AG04449 (cell line): ENCODE measurements at regions not wholly inside any gene's neighbourhood (a gene's known extent, or its start where the extent isn't known, plus 50 kb on each side); places are given as distances from the start of the nearest gene placed in this dataset.

Experiments
- CTCF ChIA-PET: fragments of 350-600 bp; formaldehyde crosslinking; extraction: SDS; loops from one replicate; lab custom pipeline; 2021; ENCODE audit warnings: antibody characterized with exemption; lab: Yijun Ruan, JAX
- POLR2A ChIA-PET: fragments of 400-600, 350-600 bp; formaldehyde crosslinking; extraction: SDS; loops from one replicate; lab custom pipeline; 2020; ENCODE audit warnings: antibody characterized with exemption, inconsistent platforms; lab: Yijun Ruan, JAX
- DNase-seq: peaks from one replicate; pipeline ENCODE4 v3.0.0-alpha.2; 2010; ENCODE audit warnings: low read depth, low spot score
- H3K4me3 ChIP-seq: 2 replicates; pipeline ENCODE4 v1.5.1; 2011; ENCODE audit warnings: low read depth, mild to moderate bottlenecking, control low read depth, low read length
- CTCF ChIP-seq: IDR thresholded peaks from one replicate; pipeline ENCODE4 v1.5.1; 2011; ENCODE audit warnings: mild to moderate bottlenecking, moderate library complexity, low read length, control low read depth, inconsistent platforms; ENCODE audit not compliant: insufficient read depth; ENCODE audit errors: missing control alignments

GRCh38 chr14:34012978-34013720, 62.3 kb upstream of the EGLN3 start:
- POLR2A ChIA-PET: no interaction called here

GRCh38 chr14:34012369-34012768, 61.5 kb upstream of the EGLN3 start:
- POLR2A ChIA-PET: no interaction called here
- TF ChIP-seq CTCF: no peak
- CTCF ChIA-PET: no interaction called here
- no peak overlapping the region for H3K4me3 ChIP-seq
- DNase-seq: no peak

More at GRCh38 chr14:34012978-34013720, 62.3 kb upstream of the EGLN3 start:
- TF ChIP-seq CTCF: no peak
- CTCF ChIA-PET: no interaction called here
- H3K4me3 ChIP-seq: no peak overlapping the region
- DNase-seq: no peak

- DNase-seq: no peak
- CTCF ChIA-PET: no interaction called here
- POLR2A ChIA-PET: no interaction called here
- H3K4me3 ChIP-seq: no peak overlapping the region
- TF ChIP-seq CTCF: no peak
Measured at GRCh38 chr14:34009956-34010355, 59.1 kb upstream of the EGLN3 start.

DNA sequence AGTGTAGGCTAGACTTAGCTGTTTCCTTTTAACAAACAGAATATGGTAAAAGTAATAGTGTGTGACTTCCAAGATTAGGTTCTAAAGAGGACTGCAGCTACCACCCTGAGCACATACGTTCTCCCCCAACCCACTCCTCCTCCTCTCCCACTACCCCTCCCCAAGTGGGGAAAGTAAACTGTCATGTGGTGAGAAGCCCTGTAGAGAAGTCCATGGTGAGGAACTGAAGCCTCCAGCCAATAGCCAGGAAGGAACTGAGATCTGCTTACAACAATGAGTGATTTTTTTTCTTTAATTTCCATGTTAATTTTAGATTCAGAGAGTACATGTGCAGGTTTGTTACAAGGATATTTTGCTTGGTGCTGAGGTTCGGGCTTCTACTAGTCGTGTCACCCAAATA, 57.0 kb upstream of the EGLN3 start:
- no peak overlapping the region for H3K4me3 ChIP-seq
- ChIA-PET POLR2A (no interaction called here), CTCF (interaction anchor here (1.1 kb wide), 1 partner anchor 215 kb away, joined by 3 read pairs; no protein-coding TSS in a partner anchor)
- no peak for DNase-seq
- no peak for TF ChIP-seq CTCF

- TF ChIP-seq CTCF: no peak
- H3K4me3 ChIP-seq: no peak overlapping the region
- ChIA-PET POLR2A (no interaction called here), CTCF (no interaction called here)
- DNase-seq: no peak
Measured at GRCh38 chr14:34005901-34006300, 55.0 kb upstream of the EGLN3 start.

GRCh38 chr14:34004881-34005280, 54.0 kb upstream of the EGLN3 start:
- ChIA-PET POLR2A (no interaction called here), CTCF (no interaction called here)
- TF ChIP-seq CTCF: no peak
- no peak overlapping the region for H3K4me3 ChIP-seq
- DNase-seq: no peak
